ENCODE measurements at regions not wholly inside any gene's neighbourhood (a gene's known extent, or its start where the extent isn't known, plus 50 kb on each side); places are given as distances from the start of the nearest gene placed in this dataset.

GRCh38 chr10:128725531-128725930, 599.3 kb upstream of the MKI67 start:
- DNase-seq, result no peak

GRCh38 chr10:128727114-128727513, 600.9 kb upstream of the MKI67 start:
- no peak for DNase-seq

- DNase-seq, result no peak
Observed at GRCh38 chr10:128729910-128730420, 603.7 kb upstream of the MKI67 start.

GRCh38 chr10:128730922-128731321, 604.7 kb upstream of the MKI67 start:
- DNase-seq, result no peak

GRCh38 chr10:128734161-128734560, 607.9 kb upstream of the MKI67 start:
- DNase-seq, result no peak

GRCh38 chr10:128734734-128735133, 608.5 kb upstream of the MKI67 start:
- DNase-seq, result no peak

GRCh38 chr10:128735996-128736395, 609.8 kb upstream of the MKI67 start:
- DNase-seq, result no peak

- no peak for DNase-seq
Observed at GRCh38 chr10:128738386-128738915, 612.2 kb upstream of the MKI67 start.

- DNase-seq, result no peak
Observed at GRCh38 chr10:128739930-128740329, 613.7 kb upstream of the MKI67 start.

- no peak for DNase-seq
Observed at GRCh38 chr10:128741180-128741579, 615.0 kb upstream of the MKI67 start.

GRCh38 chr10:128741680-128742079, 615.5 kb upstream of the MKI67 start:
- DNase-seq, result no peak

GRCh38 chr10:128744092-128744491, 617.9 kb upstream of the MKI67 start:
- no peak for DNase-seq

- DNase-seq, result no peak
Observed at GRCh38 chr10:128744811-128745305, 618.6 kb upstream of the MKI67 start.

- DNase-seq, result no peak
Observed at GRCh38 chr10:128747582-128748346, 621.5 kb upstream of the MKI67 start.

- DNase-seq, result no peak
Observed at GRCh38 chr10:128751284-128751683, 625.1 kb upstream of the MKI67 start.

- DNase-seq, result no peak
Observed at GRCh38 chr10:128751851-128752250, 625.6 kb upstream of the MKI67 start.

- DNase-seq, result no peak
Observed at GRCh38 chr10:128759174-128759573, 633.0 kb upstream of the MKI67 start.

- no peak for DNase-seq
Observed at GRCh38 chr10:128763588-128763987, 637.4 kb upstream of the MKI67 start.

- DNase-seq, result no peak
Observed at GRCh38 chr10:128764190-128764589, 638.0 kb upstream of the MKI67 start.

GRCh38 chr10:128766915-128767314, 640.7 kb upstream of the MKI67 start:
- DNase-seq, result no peak

- no peak for DNase-seq
Observed at GRCh38 chr10:128774979-128775378, 648.8 kb upstream of the MKI67 start.

- DNase-seq, result no peak
Observed at GRCh38 chr10:128775743-128776142, 649.5 kb upstream of the MKI67 start.

GRCh38 chr10:128776673-128777252, 650.5 kb upstream of the MKI67 start:
- no peak for DNase-seq

GRCh38 chr10:128777342-128777741, 651.1 kb upstream of the MKI67 start:
- DNase-seq, result no peak
